ENCODE measurements at regions not wholly inside any gene's neighbourhood (a gene's known extent, or its start where the extent isn't known, plus 50 kb on each side); places are given as distances from the start of the nearest gene placed in this dataset.

DNA sequence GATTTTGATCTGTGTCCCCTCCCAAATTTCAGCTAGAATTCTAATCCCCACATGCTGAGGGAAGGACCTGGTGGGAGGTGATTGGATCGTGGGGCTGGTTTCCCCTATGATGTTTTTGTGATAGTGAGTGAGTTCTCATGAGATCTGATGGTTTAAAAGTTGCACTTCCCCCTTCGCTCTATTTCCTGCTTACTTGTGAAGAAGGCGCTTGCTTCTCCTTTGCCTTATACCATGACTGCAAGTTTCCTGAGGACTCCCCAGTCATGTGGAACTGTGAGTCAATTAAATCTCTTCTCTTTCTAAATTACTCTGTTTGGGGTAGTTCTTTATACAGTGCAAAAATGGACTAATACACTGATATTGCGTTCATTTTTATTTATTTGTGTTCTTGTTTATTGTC is 636.8 kb upstream of the LINC00305 start:
- Histone ChIP-seq H2AFZ (ENCODE audit: low read depth, low read length) (no peak overlapping the region), H3K4me2 (ENCODE audit: low read length) (no peak overlapping the region), H3F3A (ENCODE audit: insufficient read depth, low read length, poor library complexity, severe bottlenecking) (no peaks in the 10 kb centered on the region), H3K79me2 (replicated peaks; ENCODE audit: insufficient read depth, low read length) (no peaks in the 10 kb centered on the region), H4K20me1 (ENCODE audit: insufficient read depth) (no peaks in the 10 kb centered on the region), H3K27me3 (ENCODE audit: insufficient read depth, low read depth, low read length) (no peaks in the 10 kb centered on the region), H3K9ac (ENCODE audit: low read length) (no peak overlapping the region), H3K9me3 (ENCODE audit: low read length) (no peaks in the 10 kb centered on the region), H3K36me3 (ENCODE audit: insufficient read depth, low read length) (no peaks in the 10 kb centered on the region), H3K9me2 (ENCODE audit: insufficient read depth, low read length) (no peaks in the 10 kb centered on the region), H3K27ac (ENCODE audit: low read length) (no peak overlapping the region), H3K4me3 (ENCODE audit: low read length) (no peak overlapping the region)
- TF ChIP-seq POLR2AphosphoS5 (IDR thresholded peaks at IDR 0.05) (no peak), EZH2 (IDR thresholded peaks at IDR 0.05; ENCODE audit: borderline replicate concordance, insufficient read depth, low read length, poor library complexity, severe bottlenecking) (no peak), MXI1 (conservative IDR thresholded peaks at IDR 0.05; ENCODE audit: poor library complexity, severe bottlenecking) (no peak), EP300 (conservative IDR thresholded peaks at IDR 0.05; ENCODE audit: poor library complexity, severe bottlenecking) (no peak), SMC3 (conservative IDR thresholded peaks at IDR 0.05; ENCODE audit: poor library complexity) (no peak), TAF1 (IDR thresholded peaks at IDR 0.05; ENCODE audit: low read depth) (no peak), RAD21 (conservative IDR thresholded peaks at IDR 0.05) (no peak)
- TF ChIP-seq, protein P1, sequence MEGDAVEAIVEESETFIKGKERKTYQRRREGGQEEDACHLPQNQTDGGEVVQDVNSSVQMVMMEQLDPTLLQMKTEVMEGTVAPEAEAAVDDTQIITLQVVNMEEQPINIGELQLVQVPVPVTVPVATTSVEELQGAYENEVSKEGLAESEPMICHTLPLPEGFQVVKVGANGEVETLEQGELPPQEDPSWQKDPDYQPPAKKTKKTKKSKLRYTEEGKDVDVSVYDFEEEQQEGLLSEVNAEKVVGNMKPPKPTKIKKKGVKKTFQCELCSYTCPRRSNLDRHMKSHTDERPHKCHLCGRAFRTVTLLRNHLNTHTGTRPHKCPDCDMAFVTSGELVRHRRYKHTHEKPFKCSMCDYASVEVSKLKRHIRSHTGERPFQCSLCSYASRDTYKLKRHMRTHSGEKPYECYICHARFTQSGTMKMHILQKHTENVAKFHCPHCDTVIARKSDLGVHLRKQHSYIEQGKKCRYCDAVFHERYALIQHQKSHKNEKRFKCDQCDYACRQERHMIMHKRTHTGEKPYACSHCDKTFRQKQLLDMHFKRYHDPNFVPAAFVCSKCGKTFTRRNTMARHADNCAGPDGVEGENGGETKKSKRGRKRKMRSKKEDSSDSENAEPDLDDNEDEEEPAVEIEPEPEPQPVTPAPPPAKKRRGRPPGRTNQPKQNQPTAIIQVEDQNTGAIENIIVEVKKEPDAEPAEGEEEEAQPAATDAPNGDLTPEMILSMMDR (IDR thresholded peaks at IDR 0.05; ENCODE audit: poor library complexity, severe bottlenecking), result no peak
- TF ChIP-seq, protein P2, sequence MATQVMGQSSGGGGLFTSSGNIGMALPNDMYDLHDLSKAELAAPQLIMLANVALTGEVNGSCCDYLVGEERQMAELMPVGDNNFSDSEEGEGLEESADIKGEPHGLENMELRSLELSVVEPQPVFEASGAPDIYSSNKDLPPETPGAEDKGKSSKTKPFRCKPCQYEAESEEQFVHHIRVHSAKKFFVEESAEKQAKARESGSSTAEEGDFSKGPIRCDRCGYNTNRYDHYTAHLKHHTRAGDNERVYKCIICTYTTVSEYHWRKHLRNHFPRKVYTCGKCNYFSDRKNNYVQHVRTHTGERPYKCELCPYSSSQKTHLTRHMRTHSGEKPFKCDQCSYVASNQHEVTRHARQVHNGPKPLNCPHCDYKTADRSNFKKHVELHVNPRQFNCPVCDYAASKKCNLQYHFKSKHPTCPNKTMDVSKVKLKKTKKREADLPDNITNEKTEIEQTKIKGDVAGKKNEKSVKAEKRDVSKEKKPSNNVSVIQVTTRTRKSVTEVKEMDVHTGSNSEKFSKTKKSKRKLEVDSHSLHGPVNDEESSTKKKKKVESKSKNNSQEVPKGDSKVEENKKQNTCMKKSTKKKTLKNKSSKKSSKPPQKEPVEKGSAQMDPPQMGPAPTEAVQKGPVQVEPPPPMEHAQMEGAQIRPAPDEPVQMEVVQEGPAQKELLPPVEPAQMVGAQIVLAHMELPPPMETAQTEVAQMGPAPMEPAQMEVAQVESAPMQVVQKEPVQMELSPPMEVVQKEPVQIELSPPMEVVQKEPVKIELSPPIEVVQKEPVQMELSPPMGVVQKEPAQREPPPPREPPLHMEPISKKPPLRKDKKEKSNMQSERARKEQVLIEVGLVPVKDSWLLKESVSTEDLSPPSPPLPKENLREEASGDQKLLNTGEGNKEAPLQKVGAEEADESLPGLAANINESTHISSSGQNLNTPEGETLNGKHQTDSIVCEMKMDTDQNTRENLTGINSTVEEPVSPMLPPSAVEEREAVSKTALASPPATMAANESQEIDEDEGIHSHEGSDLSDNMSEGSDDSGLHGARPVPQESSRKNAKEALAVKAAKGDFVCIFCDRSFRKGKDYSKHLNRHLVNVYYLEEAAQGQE (IDR thresholded peaks at IDR 0.05; ENCODE audit: borderline replicate concordance), result no peak

DNA sequence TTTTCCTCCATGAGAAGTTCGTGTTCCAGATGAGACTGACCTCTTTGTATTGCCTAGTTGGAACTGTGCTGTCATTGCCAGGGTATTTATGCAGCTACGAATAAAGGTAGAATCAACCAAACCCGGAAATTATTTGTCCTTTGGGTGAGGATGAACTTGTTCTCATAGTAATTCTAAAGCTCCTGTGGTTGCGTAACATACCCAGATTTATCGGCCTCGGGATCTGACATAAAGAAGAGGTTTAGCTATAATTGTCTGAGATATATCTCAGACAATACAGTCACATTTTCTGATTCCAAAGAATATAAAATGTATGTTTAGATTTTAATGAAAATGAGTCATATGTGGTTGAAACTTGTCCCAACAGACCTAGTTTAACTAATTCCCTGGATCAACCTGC is 628.7 kb upstream of the LINC00305 start:
- Histone ChIP-seq H3K9me2 (ENCODE audit: insufficient read depth, low read length) (no peaks in the 10 kb centered on the region), H3K4me3 (ENCODE audit: low read length) (no peak overlapping the region), H3K36me3 (ENCODE audit: insufficient read depth, low read length) (no peaks in the 10 kb centered on the region), H2AFZ (ENCODE audit: low read depth, low read length) (no peak overlapping the region), H3K27me3 (ENCODE audit: insufficient read depth, low read depth, low read length) (no peaks in the 10 kb centered on the region), H3K79me2 (replicated peaks; ENCODE audit: insufficient read depth, low read length) (no peaks in the 10 kb centered on the region), H3K9me3 (ENCODE audit: low read length) (no peaks in the 10 kb centered on the region), H3F3A (ENCODE audit: insufficient read depth, low read length, poor library complexity, severe bottlenecking) (no peaks in the 10 kb centered on the region), H3K9ac (ENCODE audit: low read length) (no peak overlapping the region), H3K27ac (ENCODE audit: low read length) (no peak overlapping the region), H3K4me2 (ENCODE audit: low read length) (no peak overlapping the region), H4K20me1 (ENCODE audit: insufficient read depth) (no peaks in the 10 kb centered on the region)
- TF ChIP-seq EZH2 (IDR thresholded peaks at IDR 0.05; ENCODE audit: borderline replicate concordance, insufficient read depth, low read length, poor library complexity, severe bottlenecking) (no peak), TAF1 (IDR thresholded peaks at IDR 0.05; ENCODE audit: low read depth) (no peak), MXI1 (conservative IDR thresholded peaks at IDR 0.05; ENCODE audit: poor library complexity, severe bottlenecking) (no peak), POLR2AphosphoS5 (IDR thresholded peaks at IDR 0.05) (no peak), EP300 (conservative IDR thresholded peaks at IDR 0.05; ENCODE audit: poor library complexity, severe bottlenecking) (no peak), SMC3 (conservative IDR thresholded peaks at IDR 0.05; ENCODE audit: poor library complexity) (no peak), RAD21 (conservative IDR thresholded peaks at IDR 0.05) (no peak)
- TF ChIP-seq, protein P1 (IDR thresholded peaks at IDR 0.05; ENCODE audit: poor library complexity, severe bottlenecking), result no peak
- TF ChIP-seq, protein P2 (IDR thresholded peaks at IDR 0.05; ENCODE audit: borderline replicate concordance), result no peak

Data from neural cell (in vitro differentiated cells).